ENCODE measurements at regions not wholly inside any gene's neighbourhood (a gene's known extent, or its start where the extent isn't known, plus 50 kb on each side); places are given as distances from the start of the nearest gene placed in this dataset.

GRCh38 chr17:53932386-53932785 lies 109.7 kb downstream of the KIF2B start:
- Mint-ChIP-seq H3K9me3 (ENCODE audit: unreplicated experiment) (no peaks in the 10 kb centered on the region), H3K4me3 (ENCODE audit: unreplicated experiment) (no peak overlapping the region), H3K27ac (ENCODE audit: unreplicated experiment) (no peak overlapping the region), H3K27me3 (ENCODE audit: unreplicated experiment) (no peaks in the 10 kb centered on the region), H3K36me3 (ENCODE audit: unreplicated experiment) (no peaks in the 10 kb centered on the region), H3K4me1 (ENCODE audit: low read depth, unreplicated experiment) (no peaks in the 10 kb centered on the region)
- DNase-seq, result no peak
- no peak for TF ChIP-seq CTCF (IDR thresholded peaks at IDR 0.05; ENCODE audit: partially characterized antibody, unreplicated experiment)

GRCh38 chr17:53934931-53935330 lies 112.2 kb downstream of the KIF2B start:
- no peak for DNase-seq
- H3K9me3 Mint-ChIP-seq (ENCODE audit: unreplicated experiment), result no peaks in the 10 kb centered on the region
- no peaks in the 10 kb centered on the region for H3K4me1 Mint-ChIP-seq (ENCODE audit: low read depth, unreplicated experiment)
- TF ChIP-seq CTCF (IDR thresholded peaks at IDR 0.05; ENCODE audit: partially characterized antibody, unreplicated experiment), result no peak
- H3K27ac Mint-ChIP-seq (ENCODE audit: unreplicated experiment), result no peak overlapping the region
- no peaks in the 10 kb centered on the region for H3K27me3 Mint-ChIP-seq (ENCODE audit: unreplicated experiment)
- no peaks in the 10 kb centered on the region for H3K36me3 Mint-ChIP-seq (ENCODE audit: unreplicated experiment)
- H3K4me3 Mint-ChIP-seq (ENCODE audit: unreplicated experiment), result no peak overlapping the region

- no peak overlapping the region for H3K27ac Mint-ChIP-seq (ENCODE audit: unreplicated experiment)
- H3K4me1 Mint-ChIP-seq (ENCODE audit: low read depth, unreplicated experiment), result no peaks in the 10 kb centered on the region
- no peak for TF ChIP-seq CTCF (IDR thresholded peaks at IDR 0.05; ENCODE audit: partially characterized antibody, unreplicated experiment)
- no peak for DNase-seq
- H3K9me3 Mint-ChIP-seq (ENCODE audit: unreplicated experiment), result no peaks in the 10 kb centered on the region
- no peaks in the 10 kb centered on the region for H3K27me3 Mint-ChIP-seq (ENCODE audit: unreplicated experiment)
- H3K36me3 Mint-ChIP-seq (ENCODE audit: unreplicated experiment), result no peaks in the 10 kb centered on the region
- H3K4me3 Mint-ChIP-seq (ENCODE audit: unreplicated experiment), result no peak overlapping the region
Measured at GRCh38 chr17:53941231-53941630, 118.5 kb downstream of the KIF2B start.

GRCh38 chr17:53942436-53942835 lies 119.7 kb downstream of the KIF2B start:
- Mint-ChIP-seq H3K4me1 (ENCODE audit: low read depth, unreplicated experiment) (no peaks in the 10 kb centered on the region), H3K36me3 (ENCODE audit: unreplicated experiment) (no peaks in the 10 kb centered on the region), H3K9me3 (ENCODE audit: unreplicated experiment) (no peaks in the 10 kb centered on the region), H3K27me3 (ENCODE audit: unreplicated experiment) (no peaks in the 10 kb centered on the region), H3K4me3 (ENCODE audit: unreplicated experiment) (no peak overlapping the region), H3K27ac (ENCODE audit: unreplicated experiment) (no peak overlapping the region)
- no peak for DNase-seq
- TF ChIP-seq CTCF (IDR thresholded peaks at IDR 0.05; ENCODE audit: partially characterized antibody, unreplicated experiment), result no peak

GRCh38 chr17:53942898-53943297 lies 120.2 kb downstream of the KIF2B start:
- no peak overlapping the region for H3K27ac Mint-ChIP-seq (ENCODE audit: unreplicated experiment)
- no peaks in the 10 kb centered on the region for H3K4me1 Mint-ChIP-seq (ENCODE audit: low read depth, unreplicated experiment)
- H3K27me3 Mint-ChIP-seq (ENCODE audit: unreplicated experiment), result no peaks in the 10 kb centered on the region
- H3K36me3 Mint-ChIP-seq (ENCODE audit: unreplicated experiment), result no peaks in the 10 kb centered on the region
- TF ChIP-seq CTCF (IDR thresholded peaks at IDR 0.05; ENCODE audit: partially characterized antibody, unreplicated experiment), result no peak
- DNase-seq, result no peak
- no peaks in the 10 kb centered on the region for H3K9me3 Mint-ChIP-seq (ENCODE audit: unreplicated experiment)
- no peak overlapping the region for H3K4me3 Mint-ChIP-seq (ENCODE audit: unreplicated experiment)
